Gastrocnemius medialis (tissue), 4 donors: ENCODE measurements at regions not wholly inside any gene's neighbourhood (a gene's known extent, or its start where the extent isn't known, plus 50 kb on each side); places are given as distances from the start of the nearest gene placed in this dataset.

Experiments used
- POLR2A ChIP-seq, 2 donors: fragments of 450-650 bp; IDR thresholded peaks; one replicate each; pipeline ENCODE4 v1.6.1; 2017; ENCODE audit warnings: antibody characterized with exemption in 2 of 2, mild to moderate bottlenecking in 2 of 2, moderate library complexity in 2 of 2
- TF ChIP-seq, protein P1 (sequence below), 5 experiments: fragments of 450-650 bp in 3 of 5; fragments of 200-600 bp in 2 of 5; sonication (generic) in 2 of 5; IDR thresholded peaks in 4 of 5; conservative IDR thresholded peaks in 1 of 5; 1 replicate in 4 of 5; 2 replicates in 1 of 5; pipeline ENCODE4 v1.5.1; 2016 to 2019; ENCODE audit warnings: antibody characterized with exemption in 5 of 5, mild to moderate bottlenecking in 3 of 5, moderate library complexity in 3 of 5

GRCh38 chr13:76696370-76696769, 189.8 kb downstream of the KCTD12 start:
- no peak for TF ChIP-seq POLR2A (IDR thresholded peaks at IDR 0.05)
- TF ChIP-seq, protein P1, sequence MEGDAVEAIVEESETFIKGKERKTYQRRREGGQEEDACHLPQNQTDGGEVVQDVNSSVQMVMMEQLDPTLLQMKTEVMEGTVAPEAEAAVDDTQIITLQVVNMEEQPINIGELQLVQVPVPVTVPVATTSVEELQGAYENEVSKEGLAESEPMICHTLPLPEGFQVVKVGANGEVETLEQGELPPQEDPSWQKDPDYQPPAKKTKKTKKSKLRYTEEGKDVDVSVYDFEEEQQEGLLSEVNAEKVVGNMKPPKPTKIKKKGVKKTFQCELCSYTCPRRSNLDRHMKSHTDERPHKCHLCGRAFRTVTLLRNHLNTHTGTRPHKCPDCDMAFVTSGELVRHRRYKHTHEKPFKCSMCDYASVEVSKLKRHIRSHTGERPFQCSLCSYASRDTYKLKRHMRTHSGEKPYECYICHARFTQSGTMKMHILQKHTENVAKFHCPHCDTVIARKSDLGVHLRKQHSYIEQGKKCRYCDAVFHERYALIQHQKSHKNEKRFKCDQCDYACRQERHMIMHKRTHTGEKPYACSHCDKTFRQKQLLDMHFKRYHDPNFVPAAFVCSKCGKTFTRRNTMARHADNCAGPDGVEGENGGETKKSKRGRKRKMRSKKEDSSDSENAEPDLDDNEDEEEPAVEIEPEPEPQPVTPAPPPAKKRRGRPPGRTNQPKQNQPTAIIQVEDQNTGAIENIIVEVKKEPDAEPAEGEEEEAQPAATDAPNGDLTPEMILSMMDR (IDR thresholded peaks at IDR 0.05 in 4 of 5, conservative IDR thresholded peaks at IDR 0.05 in 1 of 5): no peak
